Suprapubic skin (tissue), 4 donors: ENCODE measurements at regions not wholly inside any gene's neighbourhood (a gene's known extent, or its start where the extent isn't known, plus 50 kb on each side); places are given as distances from the start of the nearest gene placed in this dataset.

Experiments used
- DNase-seq, 2 donors: peaks; one replicate each; pipeline ENCODE4 v3.0.0-alpha.2; 2019; ENCODE audit warnings: low spot score in 2 of 2
- H3K27ac ChIP-seq: fragments of 200-600 bp; sonication (generic); one replicate; pipeline ENCODE4 v1.5.1; 2019
- H3K27me3 ChIP-seq: fragments of 200-600 bp; sonication (generic); one replicate; pipeline ENCODE4 v1.5.1; 2019
- H3K36me3 ChIP-seq: fragments of 200-600 bp; sonication (generic); one replicate; pipeline ENCODE4 v1.5.1; 2019
- H3K4me1 ChIP-seq: fragments of 200-600 bp; sonication (generic); one replicate; pipeline ENCODE4 v1.5.1; 2019
- H3K4me3 ChIP-seq: fragments of 200-600 bp; sonication (generic); one replicate; pipeline ENCODE4 v1.5.1; 2019; ENCODE audit warnings: mild to moderate bottlenecking
- H3K9me3 ChIP-seq: fragments of 200-600 bp; sonication (generic); one replicate; pipeline ENCODE4 v1.5.1; 2019
- EP300 ChIP-seq: sonication (generic); formaldehyde crosslinking; IDR thresholded peaks from one replicate; pipeline ENCODE4 v1.6.1; 2017; ENCODE audit warnings: antibody characterized with exemption
- POLR2A ChIP-seq, 2 donors: fragments of 450-650 bp; IDR thresholded peaks; one replicate each; pipeline ENCODE4 v1.6.1; 2017; ENCODE audit warnings: antibody characterized with exemption in 2 of 2, mild to moderate bottlenecking in 2 of 2, moderate library complexity in 2 of 2
- POLR2AphosphoS5 ChIP-seq, 3 donors: sonication (generic); formaldehyde crosslinking; IDR thresholded peaks; one replicate each; pipeline ENCODE4 v1.6.1; 2017; ENCODE audit warnings: antibody characterized with exemption in 3 of 3
- WGBS: methylation state at CpG from one replicate; pipeline ENCODE4 v1.1.5; 2018; 5-methylcytosine and 5-hydroxymethylcytosine counted together
- TF ChIP-seq, protein P1 (sequence below), 2 donors: fragments of 200-600 bp in 1 of 2; fragments of 450-650 bp in 1 of 2; sonication (generic) in 1 of 2; IDR thresholded peaks; one replicate each; pipeline ENCODE4 v1.5.1; 2016 to 2019; ENCODE audit warnings: antibody characterized with exemption in 2 of 2, mild to moderate bottlenecking in 1 of 2, moderate library complexity in 1 of 2

DNA sequence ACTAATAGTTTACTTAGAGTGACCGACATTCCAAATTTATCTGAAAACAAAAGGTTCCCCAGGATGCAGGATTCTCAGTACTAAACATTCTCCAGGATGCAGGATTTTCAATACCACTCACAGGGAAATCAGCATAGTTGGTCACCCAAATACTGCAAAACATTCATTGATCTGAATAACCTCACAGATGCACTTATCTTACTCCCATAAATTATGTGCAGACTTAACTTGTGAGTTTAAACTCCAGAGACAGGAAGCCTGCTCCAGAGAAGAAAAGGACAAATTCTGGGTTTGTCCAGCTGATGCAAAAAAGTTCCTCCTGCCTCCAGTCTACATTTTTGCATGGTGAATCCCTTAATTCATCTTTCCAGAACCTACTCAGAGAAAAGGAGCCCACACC is 514.2 kb upstream of the TMEM132C start:
- Histone ChIP-seq H3K9me3 (no peaks in the 10 kb centered on the region), H3K4me1 (no peaks in the 10 kb centered on the region), H3K4me3 (no peak overlapping the region), H3K27ac (no peak overlapping the region), H3K27me3 (no peaks in the 10 kb centered on the region), H3K36me3 (no peaks in the 10 kb centered on the region)
- 91% methylated on average over 1 of the region's 1 CpG for WGBS
- no peak for DNase-seq
- no peak for TF ChIP-seq EP300

DNA sequence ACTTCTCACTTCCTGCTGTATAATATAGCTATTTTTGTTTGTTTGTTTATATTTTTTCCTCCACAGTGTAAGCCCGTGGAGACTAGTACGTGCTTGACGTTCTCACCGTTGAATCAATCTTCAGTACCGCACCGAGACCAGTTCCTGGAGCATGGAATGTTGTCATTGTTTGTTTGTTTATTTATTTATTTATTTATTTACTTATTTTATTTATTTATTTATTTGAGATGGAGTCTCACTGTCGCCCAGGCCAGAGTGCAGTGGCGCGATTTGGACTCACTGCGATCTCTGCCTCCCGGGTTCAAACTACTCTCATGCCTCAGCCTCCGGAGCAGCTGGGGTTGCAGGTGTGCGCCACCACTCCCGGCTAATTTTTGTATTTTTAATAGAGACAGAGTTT is 506.6 kb upstream of the TMEM132C start:
- H3K36me3 ChIP-seq = no peaks in the 10 kb centered on the region
- no peaks in the 10 kb centered on the region for H3K4me1 ChIP-seq
- TF ChIP-seq, protein P1, sequence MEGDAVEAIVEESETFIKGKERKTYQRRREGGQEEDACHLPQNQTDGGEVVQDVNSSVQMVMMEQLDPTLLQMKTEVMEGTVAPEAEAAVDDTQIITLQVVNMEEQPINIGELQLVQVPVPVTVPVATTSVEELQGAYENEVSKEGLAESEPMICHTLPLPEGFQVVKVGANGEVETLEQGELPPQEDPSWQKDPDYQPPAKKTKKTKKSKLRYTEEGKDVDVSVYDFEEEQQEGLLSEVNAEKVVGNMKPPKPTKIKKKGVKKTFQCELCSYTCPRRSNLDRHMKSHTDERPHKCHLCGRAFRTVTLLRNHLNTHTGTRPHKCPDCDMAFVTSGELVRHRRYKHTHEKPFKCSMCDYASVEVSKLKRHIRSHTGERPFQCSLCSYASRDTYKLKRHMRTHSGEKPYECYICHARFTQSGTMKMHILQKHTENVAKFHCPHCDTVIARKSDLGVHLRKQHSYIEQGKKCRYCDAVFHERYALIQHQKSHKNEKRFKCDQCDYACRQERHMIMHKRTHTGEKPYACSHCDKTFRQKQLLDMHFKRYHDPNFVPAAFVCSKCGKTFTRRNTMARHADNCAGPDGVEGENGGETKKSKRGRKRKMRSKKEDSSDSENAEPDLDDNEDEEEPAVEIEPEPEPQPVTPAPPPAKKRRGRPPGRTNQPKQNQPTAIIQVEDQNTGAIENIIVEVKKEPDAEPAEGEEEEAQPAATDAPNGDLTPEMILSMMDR (IDR thresholded peaks at IDR 0.05) = no peak
- TF ChIP-seq POLR2AphosphoS5 (IDR thresholded peaks at IDR 0.05) = no peak
- TF ChIP-seq POLR2A (IDR thresholded peaks at IDR 0.05) = no peak
- no peak for TF ChIP-seq EP300
- DNase-seq = no peak
- H3K27me3 ChIP-seq = no peaks in the 10 kb centered on the region
- H3K27ac ChIP-seq = no peak overlapping the region
- no peaks in the 10 kb centered on the region for H3K9me3 ChIP-seq
- no peak overlapping the region for H3K4me3 ChIP-seq
- WGBS = 96% methylated on average over 14 of the region's 14 CpGs

DNA sequence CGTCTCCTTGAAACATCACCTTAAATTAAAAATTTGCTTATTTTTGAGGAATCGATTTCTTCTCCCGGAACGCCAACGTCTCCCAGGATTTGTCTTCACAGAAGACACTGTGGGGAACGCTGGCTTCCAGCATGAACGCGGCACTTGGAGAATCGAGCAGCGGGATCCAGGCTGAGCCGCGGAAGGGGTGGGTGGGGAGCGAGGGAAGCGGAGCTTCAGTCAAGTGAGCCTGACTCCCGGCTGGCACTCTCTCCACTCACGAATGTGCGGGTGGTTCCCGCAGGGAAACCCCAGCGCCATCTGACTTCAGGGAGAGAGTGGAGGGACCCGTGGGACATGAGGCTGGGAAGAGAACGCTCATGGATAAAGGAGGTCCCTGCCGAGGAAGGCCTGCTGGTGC is 506.0 kb upstream of the TMEM132C start:
- no peak overlapping the region for H3K27ac ChIP-seq
- 93% methylated on average over 22 of the region's 22 CpGs for WGBS
- DNase-seq = no peak

DNA sequence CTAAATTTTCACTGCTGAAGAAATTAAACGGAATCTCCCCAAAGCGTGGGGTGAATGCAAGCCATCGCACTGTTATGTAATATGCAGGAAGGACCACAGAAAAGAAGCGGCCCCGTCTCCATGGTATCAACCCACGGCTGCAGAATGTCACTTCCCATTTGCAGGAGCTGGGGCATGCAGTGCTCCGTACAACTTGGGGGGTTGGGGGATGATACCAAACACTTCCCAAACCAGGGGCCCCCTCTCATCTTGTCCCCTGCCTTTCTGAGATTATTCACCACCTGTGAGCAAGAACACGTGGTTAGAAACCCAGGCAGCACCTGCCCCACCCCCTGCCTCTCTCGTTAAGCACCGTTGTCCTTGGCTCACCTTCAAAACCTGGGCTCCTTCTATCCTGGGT is 505.1 kb upstream of the TMEM132C start:
- TF ChIP-seq POLR2A (IDR thresholded peaks at IDR 0.05) = no peak
- Histone ChIP-seq H3K27me3 (no peaks in the 10 kb centered on the region), H3K36me3 (no peaks in the 10 kb centered on the region), H3K27ac (no peak overlapping the region), H3K9me3 (no peaks in the 10 kb centered on the region), H3K4me1 (no peaks in the 10 kb centered on the region), H3K4me3 (no peak overlapping the region)
- WGBS = 66% methylated on average over 10 of the region's 10 CpGs
- DNase-seq = no peak

More for the DNA sequence above, 506.0 kb upstream of the TMEM132C start:
- no peaks in the 10 kb centered on the region for H3K36me3 ChIP-seq
- TF ChIP-seq, protein P1 (IDR thresholded peaks at IDR 0.05) = no peak
- TF ChIP-seq POLR2A (IDR thresholded peaks at IDR 0.05) = no peak
- TF ChIP-seq POLR2AphosphoS5 (IDR thresholded peaks at IDR 0.05) = no peak
- no peak for TF ChIP-seq EP300
- H3K4me1 ChIP-seq = no peaks in the 10 kb centered on the region
- H3K27me3 ChIP-seq = no peaks in the 10 kb centered on the region
- no peak overlapping the region for H3K4me3 ChIP-seq
- no peaks in the 10 kb centered on the region for H3K9me3 ChIP-seq

DNA sequence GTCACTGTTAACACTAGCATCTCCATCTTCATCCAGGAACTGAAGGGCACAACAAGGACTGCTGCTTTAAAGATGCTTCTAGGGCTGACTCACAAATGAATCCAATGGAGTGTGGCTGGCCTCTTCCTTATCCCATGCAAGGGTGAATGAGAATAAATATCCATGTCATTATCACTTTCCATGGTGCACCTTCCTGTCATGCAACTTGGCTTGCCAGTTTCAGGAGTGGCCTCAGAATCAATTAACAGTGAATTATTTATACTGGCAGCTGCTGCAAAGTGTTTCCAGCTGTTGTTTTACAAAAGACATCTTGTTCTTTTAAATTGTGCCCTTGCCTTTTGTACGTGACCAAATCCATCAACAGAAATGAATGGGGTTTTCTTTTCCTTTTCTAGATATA is 499.3 kb upstream of the TMEM132C start:
- 21% methylated on average over 1 of the region's 1 CpG for WGBS
- TF ChIP-seq, protein P1 (IDR thresholded peaks at IDR 0.05) = no peak
- TF ChIP-seq EP300 (no peak), POLR2A (IDR thresholded peaks at IDR 0.05) (no peak), POLR2AphosphoS5 (IDR thresholded peaks at IDR 0.05) (no peak)
- H3K36me3 ChIP-seq = no peaks in the 10 kb centered on the region

DNA sequence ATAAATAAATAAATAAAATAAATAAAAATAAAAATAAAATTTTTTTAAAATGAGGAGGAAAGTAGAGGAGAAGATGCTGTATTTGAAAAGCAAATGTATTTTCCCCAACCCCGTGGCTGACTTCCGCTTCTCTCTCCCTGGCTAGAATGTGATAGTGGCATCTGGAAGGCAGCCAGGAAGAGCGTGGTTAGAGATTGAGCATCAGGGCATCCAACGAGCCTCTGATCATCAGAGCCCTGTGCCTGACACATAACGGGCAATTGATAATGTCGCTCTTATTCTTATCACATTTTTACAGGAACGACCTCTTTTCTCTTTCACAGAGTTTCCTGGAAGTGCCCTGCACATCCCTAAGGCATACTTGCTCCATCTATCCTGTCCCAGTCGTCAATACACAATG is 496.9 kb upstream of the TMEM132C start:
- DNase-seq = no peak
- no peaks in the 10 kb centered on the region for H3K9me3 ChIP-seq
- no peak overlapping the region for H3K4me3 ChIP-seq
- WGBS = 74% methylated on average over 8 of the region's 8 CpGs
- H3K27me3 ChIP-seq = no peaks in the 10 kb centered on the region
- no peak overlapping the region for H3K27ac ChIP-seq
- H3K36me3 ChIP-seq = no peaks in the 10 kb centered on the region
- H3K4me1 ChIP-seq = no peaks in the 10 kb centered on the region
- TF ChIP-seq, protein P1 (IDR thresholded peaks at IDR 0.05) = no peak
- TF ChIP-seq EP300 (no peak), POLR2A (IDR thresholded peaks at IDR 0.05) (no peak), POLR2AphosphoS5 (IDR thresholded peaks at IDR 0.05) (no peak)

More for the DNA sequence above, 499.3 kb upstream of the TMEM132C start:
- Histone ChIP-seq H3K27ac (no peak overlapping the region), H3K9me3 (no peaks in the 10 kb centered on the region), H3K4me1 (no peaks in the 10 kb centered on the region), H3K27me3 (no peaks in the 10 kb centered on the region), H3K4me3 (no peak overlapping the region)
- DNase-seq = no peak
